ENCODE measurements at regions not wholly inside any gene's neighbourhood (a gene's known extent, or its start where the extent isn't known, plus 50 kb on each side); places are given as distances from the start of the nearest gene placed in this dataset.
"Not testable (repeated sequence)": the region's sequence is repeated elsewhere in the genome, so short reads cannot be mapped to it uniquely, and the experiment has no call there.

- DNase-seq = no peak
Observed at GRCh38 chr12:114119316-114119715, 153.2 kb upstream of the RBM19 start.

GRCh38 chr12:114096461-114096860, 130.3 kb upstream of the RBM19 start:
- no peak for DNase-seq

- no peak for DNase-seq
Observed at GRCh38 chr12:114093520-114093919, 127.4 kb upstream of the RBM19 start.

DNA sequence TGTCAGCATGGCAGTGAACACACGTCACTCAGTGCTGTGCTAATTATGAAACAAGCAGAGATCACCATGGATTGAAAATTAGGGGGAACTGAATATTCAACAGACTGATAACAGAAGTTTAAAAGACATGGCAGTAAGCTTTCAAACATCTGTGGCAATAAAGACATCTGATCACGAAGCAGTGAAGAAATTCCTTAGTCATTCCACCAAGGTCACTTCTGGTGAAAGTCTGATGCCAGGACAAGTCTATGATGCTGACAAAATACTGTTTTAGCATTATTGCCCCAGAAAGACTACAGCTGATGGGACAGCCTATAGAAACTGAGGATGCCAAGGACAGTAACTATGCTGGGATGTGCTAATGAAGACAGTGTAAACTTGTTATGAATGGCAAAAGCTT, 126.9 kb upstream of the RBM19 start:
- no peak for DNase-seq

DNA sequence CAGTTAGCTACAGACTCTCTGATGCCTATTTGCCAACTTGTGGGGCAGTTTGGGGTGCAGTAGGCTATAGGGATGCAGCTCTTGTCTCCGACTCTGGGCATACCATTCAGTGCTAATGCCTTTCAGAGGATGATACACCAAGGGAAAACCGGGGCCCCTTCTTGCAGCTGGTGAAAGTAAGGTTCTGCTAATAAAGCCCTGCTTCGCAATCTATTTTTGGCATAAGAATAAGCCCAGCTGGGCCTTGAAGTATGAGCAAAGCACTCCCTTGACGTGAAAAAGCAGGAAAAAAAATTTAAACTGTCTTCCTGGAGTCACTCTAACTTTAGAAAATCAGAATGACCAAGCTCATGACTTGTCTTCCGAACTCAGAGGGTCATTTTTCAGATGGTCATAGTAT, 124.1 kb upstream of the RBM19 start:
- no peak for DNase-seq

GRCh38 chr12:114073076-114073475, 107.0 kb upstream of the RBM19 start:
- DNase-seq = no peak

DNA sequence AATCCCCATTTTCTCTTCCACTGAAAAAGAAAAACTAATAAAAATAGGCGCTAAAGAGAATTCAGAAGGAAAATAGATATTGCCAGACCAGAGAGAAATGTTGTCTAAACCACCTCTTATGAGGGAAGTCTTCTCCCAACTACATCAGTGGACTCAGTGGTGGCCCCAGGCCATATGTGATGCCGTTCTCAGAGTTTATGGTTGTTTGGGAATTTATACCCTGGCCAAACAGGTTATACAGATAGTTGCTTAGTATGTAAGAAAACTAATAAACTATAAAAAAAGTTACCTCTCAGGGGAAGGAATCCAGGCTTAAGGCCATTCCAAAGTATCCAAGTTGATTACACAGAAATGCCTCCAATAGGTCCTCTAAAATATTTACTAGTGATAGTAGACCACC, 103.4 kb upstream of the RBM19 start:
- no peak for DNase-seq

DNA sequence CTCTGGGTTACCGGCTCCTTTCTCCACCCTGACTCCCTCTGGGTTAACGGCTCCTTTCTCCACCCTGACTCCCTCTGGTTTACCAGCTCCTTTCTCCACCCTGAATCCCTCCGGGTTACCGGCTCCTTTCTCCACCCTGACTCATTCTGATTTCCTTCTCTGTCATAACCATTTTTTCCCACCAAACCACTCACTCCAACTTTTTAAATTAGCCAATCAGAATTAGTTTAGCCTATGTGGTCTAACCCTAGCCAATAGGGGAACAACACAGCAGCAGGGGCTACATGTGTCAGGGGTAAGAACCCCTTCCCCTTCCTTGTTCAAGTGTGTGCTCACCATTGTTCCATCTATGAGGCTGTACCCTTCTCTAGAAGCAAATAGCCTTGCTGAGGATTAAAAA, 98.4 kb upstream of the RBM19 start:
- DNase-seq = no peak

GRCh38 chr12:114064034-114064433, 97.9 kb upstream of the RBM19 start:
- not testable (repeated sequence) for DNase-seq

DNA sequence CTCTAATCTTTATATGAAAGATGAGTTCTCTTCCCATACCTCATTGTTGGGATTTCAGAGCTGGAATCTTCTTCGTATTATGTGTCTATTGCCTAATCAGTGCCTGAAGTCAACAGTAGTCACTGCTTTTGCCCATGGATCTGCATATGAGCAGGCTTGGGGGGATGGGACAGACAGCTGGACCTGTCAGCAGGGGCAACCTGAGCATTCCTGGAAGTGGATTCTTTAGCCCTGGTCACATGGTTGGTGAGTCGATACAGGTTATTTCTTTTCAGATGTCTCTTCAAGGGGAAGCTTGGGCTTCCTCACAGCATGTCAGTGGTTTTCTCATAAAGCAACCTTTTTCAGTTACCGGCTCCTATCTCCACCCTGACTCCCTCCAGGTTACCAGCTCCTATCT, 97.3 kb upstream of the RBM19 start:
- no peak for DNase-seq

DNA sequence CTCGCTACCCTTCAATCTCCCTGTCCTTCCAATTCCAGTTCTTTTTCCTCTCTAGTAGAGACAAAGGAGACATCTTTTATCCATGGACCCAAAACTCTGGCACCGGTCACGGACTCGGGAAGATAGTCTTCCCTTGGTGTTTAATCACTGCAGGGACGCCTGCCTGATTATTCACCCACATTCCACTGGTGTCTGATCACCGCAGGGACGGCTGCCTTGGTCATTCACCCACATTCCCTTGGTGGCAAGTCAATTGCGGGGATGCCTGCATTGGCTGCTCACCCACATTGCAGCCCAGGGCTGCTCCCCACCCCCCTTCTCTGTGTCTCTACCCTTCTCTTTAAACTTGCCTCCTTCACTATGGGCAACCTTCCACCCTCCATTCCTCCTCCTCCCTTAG, 90.2 kb upstream of the RBM19 start:
- DNase-seq = peak; percentile 12

DNA sequence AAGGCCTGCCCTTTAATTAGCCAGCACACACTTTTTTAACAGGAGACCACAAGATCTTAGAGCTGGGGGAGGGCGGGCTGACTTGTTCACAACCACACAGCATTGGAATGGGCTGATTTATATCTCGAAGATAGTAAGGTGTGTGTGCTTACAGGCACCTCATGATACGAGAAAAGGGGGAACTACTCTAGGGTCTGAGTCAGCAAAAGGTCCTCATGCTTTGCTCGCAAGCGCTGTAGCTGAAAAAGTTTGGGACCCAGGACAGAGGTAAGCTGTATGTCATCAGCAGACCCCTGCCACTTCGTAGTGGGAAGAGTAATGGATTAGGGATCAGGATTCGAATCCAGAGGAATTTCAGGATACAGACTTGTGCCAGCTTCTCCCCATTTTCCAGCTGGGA, 88.9 kb upstream of the RBM19 start:
- DNase-seq = no peak

- DNase-seq = no peak
Observed at GRCh38 chr12:114046236-114046998, 80.3 kb upstream of the RBM19 start.

DNA sequence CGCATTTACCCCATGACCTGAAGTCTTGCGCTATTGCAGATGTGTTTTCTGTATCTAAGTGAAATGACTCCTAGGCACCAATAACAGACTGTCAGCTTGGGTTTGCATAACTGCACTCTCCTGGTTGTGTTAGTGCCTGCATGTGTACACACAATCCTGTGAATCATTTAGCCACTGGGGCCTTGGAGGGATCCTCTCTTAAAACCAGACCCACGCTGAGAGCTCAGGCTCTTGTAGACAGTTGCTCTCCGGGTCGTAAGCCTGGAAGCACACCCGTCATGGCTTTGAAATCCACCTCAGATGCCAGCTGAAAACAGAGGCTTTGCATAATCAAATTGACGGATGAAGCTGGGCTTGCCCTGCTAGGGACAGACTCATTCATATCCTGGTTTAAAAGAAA, 79.2 kb upstream of the RBM19 start:
- DNase-seq = no peak

DNA sequence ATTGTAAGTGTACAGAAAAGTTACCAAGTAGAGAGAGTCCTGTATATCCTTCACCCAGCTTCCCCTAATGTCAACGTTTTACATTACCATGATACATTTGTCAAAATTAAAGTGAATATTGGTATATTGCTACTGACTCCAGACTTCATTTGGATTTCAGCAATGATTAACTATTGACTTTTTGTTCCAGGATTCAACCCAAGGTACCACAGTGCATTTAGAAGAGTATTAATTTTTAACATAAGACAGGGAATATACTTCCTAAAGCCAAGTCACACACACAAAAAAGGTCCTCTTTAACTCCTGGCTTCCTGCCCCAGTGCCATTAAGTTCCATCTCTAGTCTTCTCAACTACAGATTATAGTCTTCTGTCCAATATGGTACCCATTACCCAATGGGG, 75.5 kb upstream of the RBM19 start:
- DNase-seq = no peak

- no peak for DNase-seq
Observed at GRCh38 chr12:114041136-114041535, 75.0 kb upstream of the RBM19 start.

GRCh38 chr12:114038962-114039361, 72.8 kb upstream of the RBM19 start:
- DNase-seq = no peak

DNA sequence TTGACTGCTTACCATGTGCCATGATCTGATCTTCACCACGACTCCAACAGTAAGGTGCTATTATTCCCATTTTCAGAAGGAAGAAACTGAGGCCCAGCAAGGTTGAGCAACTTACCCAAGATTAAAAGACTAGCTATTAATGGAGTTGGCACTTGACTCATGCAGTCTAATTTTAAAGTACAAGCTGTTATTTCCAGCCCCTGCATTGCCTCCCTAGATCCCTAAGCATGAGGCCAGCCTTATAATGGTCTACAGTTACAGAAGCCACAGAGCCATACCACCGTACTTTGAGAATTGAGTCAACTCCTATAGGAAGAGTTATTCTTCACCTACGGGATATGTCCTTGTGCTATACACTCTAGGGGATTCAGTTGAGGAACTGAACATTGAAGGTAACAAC, 66.7 kb upstream of the RBM19 start:
- no peak for DNase-seq

- DNase-seq = no peak
Observed at GRCh38 chr12:114030451-114030850, 64.3 kb upstream of the RBM19 start.

DNA sequence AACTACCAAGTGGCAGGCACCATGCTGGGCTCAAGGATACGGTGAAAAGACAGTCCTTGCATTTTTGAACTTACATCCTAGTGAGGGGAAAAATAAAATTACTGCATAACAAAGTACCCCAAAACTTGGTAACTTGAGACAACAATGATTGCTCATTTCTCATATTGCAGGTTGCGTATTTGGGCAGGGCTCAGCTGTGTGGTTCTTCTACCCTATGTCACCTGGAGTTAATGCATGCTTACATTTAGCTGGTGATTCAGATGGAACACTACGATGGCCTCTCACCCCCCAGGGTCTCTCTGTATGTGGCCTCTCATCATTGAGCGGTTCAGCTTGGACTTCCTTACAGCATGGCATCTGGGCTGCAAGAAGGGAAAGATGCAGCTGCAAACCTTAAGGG, 60.7 kb upstream of the RBM19 start:
- DNase-seq = no peak

DNA sequence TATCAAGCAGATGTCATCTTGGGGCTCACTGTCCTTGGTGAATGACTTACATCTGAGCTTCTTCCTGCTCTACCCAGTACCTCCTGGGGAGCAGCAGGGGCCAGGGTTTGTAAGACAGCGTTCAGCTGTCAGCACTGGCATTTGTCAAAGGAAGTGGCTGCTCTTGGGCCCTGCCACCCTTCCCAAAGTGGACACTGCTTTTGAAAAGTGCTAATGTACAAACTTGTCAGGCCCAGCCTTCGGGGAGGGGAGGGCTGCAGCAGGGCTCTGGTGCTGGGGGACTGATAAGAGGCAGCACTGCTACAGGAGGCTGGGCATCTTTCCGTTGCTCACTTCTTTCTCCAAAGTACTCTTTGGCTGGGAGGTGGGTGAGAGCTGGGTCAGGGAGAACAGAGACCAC, 59.8 kb upstream of the RBM19 start:
- DNase-seq = no peak

DNA sequence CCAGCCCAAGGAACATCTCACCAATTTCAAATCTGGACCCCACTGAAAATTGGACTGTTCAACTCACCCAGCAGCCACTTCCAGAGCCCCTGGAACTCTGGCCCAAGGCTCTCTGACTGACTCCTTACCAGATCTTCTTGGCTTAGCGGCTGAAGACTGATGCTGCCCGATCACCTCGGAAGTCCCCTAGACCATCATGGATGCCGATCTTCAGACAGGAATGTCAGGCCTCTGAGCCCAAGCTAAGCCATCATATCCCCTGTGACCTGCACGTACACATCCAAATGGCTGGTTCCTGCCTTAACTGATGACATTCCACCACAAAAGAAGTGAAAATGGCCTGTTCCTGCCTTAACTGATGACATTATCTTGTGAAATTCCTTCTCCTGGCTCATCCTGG, 56.0 kb upstream of the RBM19 start:
- DNase-seq = not testable (repeated sequence)

GRCh38 chr12:114018669-114019068, 52.5 kb upstream of the RBM19 start:
- no peak for DNase-seq

Measured in fibroblast of skin of scalp (primary cell).